ENCODE measurements at regions not wholly inside any gene's neighbourhood (a gene's known extent, or its start where the extent isn't known, plus 50 kb on each side); places are given as distances from the start of the nearest gene placed in this dataset.

DNA sequence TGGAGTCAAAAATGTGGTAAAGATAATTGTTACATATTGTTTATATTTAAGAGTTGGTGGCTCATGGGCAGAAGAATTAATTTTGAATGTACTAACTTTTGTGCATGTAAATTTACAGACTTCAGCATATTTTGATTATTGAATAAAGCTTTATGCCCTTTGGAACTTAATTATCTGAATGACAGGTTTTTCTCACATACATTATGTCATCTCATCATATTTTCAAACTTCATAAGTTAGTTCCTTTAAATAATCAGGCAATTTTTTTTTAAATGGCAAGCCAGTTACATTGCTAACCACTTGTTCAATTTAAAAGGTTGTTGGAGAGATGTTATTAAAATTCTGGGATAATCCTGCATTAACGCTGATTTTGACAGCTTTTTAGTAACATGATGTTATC, 184.6 kb upstream of the EDIL3 start:
- H4K8ac ChIP-seq (replicated peaks; ENCODE audit: insufficient read length, low read depth, low read length) = no peak overlapping the region
- no peak overlapping the region for H3K27ac Mint-ChIP-seq
- H3T11ph ChIP-seq (ENCODE audit: low read length) = no peak overlapping the region
- no peak overlapping the region for H3K23ac ChIP-seq (ENCODE audit: insufficient read length, low read depth, low read length)
- no peaks in the 10 kb centered on the region; a peak in 1 of 5 replicates for H3K9me3 Mint-ChIP-seq
- H2BK120ac ChIP-seq (ENCODE audit: low read depth, low read length, poor library complexity, severe bottlenecking) = no peak overlapping the region
- H4K91ac ChIP-seq (ENCODE audit: insufficient read length, low read depth, low read length) = no peak overlapping the region
- TF ChIP-seq, protein P1, sequence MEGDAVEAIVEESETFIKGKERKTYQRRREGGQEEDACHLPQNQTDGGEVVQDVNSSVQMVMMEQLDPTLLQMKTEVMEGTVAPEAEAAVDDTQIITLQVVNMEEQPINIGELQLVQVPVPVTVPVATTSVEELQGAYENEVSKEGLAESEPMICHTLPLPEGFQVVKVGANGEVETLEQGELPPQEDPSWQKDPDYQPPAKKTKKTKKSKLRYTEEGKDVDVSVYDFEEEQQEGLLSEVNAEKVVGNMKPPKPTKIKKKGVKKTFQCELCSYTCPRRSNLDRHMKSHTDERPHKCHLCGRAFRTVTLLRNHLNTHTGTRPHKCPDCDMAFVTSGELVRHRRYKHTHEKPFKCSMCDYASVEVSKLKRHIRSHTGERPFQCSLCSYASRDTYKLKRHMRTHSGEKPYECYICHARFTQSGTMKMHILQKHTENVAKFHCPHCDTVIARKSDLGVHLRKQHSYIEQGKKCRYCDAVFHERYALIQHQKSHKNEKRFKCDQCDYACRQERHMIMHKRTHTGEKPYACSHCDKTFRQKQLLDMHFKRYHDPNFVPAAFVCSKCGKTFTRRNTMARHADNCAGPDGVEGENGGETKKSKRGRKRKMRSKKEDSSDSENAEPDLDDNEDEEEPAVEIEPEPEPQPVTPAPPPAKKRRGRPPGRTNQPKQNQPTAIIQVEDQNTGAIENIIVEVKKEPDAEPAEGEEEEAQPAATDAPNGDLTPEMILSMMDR (conservative IDR thresholded peaks at IDR 0.05) = no peak
- no CpG with 5 or more reads among the region's 1 CpG for WGBS (ENCODE audit: extremely low coverage, insufficient read length, low lambda C conversion rate)
- H2BK5ac ChIP-seq (ENCODE audit: insufficient read length, low read length) = no peak overlapping the region
- H3K23me2 ChIP-seq (ENCODE audit: insufficient read length, low read depth, low read length, poor library complexity, severe bottlenecking) = no peaks in the 10 kb centered on the region
- H3K18ac ChIP-seq (ENCODE audit: insufficient read length, low read depth, low read length) = no peak overlapping the region
- H2AFZ ChIP-seq (ENCODE audit: low read length) = no peak overlapping the region
- peaks cover 16% of the 10 kb centered on the region for H3K4me1 ChIP-seq (ENCODE audit: insufficient read depth, low read length)
- H3K4me2 ChIP-seq (ENCODE audit: insufficient read depth, insufficient read length, low read length) = no peak overlapping the region
- no peaks in the 10 kb centered on the region for H3K27me3 ChIP-seq (ENCODE audit: insufficient read depth, low read length)
- no peaks in the 10 kb centered on the region for H3K27me3 Mint-ChIP-seq (ENCODE audit: low read depth)
- no peak overlapping the region for H2AK5ac ChIP-seq (ENCODE audit: insufficient read length, low read length)
- H3K9ac ChIP-seq (ENCODE audit: extremely low read depth, insufficient read length, low read length) = no peak overlapping the region
- H3K27ac ChIP-seq (ENCODE audit: insufficient read length, low read depth, low read length) = no peak overlapping the region
- DNase-seq = no peak
- no peaks in the 10 kb centered on the region for H3K79me2 ChIP-seq (ENCODE audit: insufficient read depth, low read length)
- H2BK20ac ChIP-seq (ENCODE audit: low read depth, low read length, poor library complexity, severe bottlenecking) = no peak overlapping the region
- no peak overlapping the region for H3K56ac ChIP-seq (ENCODE audit: insufficient read length, low read depth, low read length)
- H4K20me1 ChIP-seq (ENCODE audit: control insufficient read depth, insufficient read depth, insufficient read length) = no peaks in the 10 kb centered on the region
- no peaks in the 10 kb centered on the region for H3K9me3 ChIP-seq (ENCODE audit: control insufficient read depth, low read depth, low read length)
- peaks cover 41 to 42% of the 10 kb centered on the region in 2 experiments for H3K4me1 Mint-ChIP-seq
- H4K5ac ChIP-seq (ENCODE audit: insufficient read length, low read depth, low read length) = no peak overlapping the region
- no peak overlapping the region for H2BK15ac ChIP-seq (ENCODE audit: low read depth, low read length)
- H3K4ac ChIP-seq (ENCODE audit: low read depth, low read length) = no peak overlapping the region
- H3K14ac ChIP-seq (ENCODE audit: insufficient read depth, low read length) = no peak overlapping the region
- no peaks in the 10 kb centered on the region for H3K79me1 ChIP-seq (ENCODE audit: insufficient read depth, low read depth, low read length, poor library complexity, severe bottlenecking)
- H3K4me3 Mint-ChIP-seq = no peak overlapping the region
- no peak overlapping the region for H2BK12ac ChIP-seq (ENCODE audit: insufficient read length, low read depth, low read length)
- no peaks in the 10 kb centered on the region for H3K36me3 Mint-ChIP-seq (ENCODE audit: insufficient read depth in 1 of 3, low read depth in 3 of 3)
